Muscle layer of colon (tissue), 2 donors: ENCODE measurements at regions not wholly inside any gene's neighbourhood (a gene's known extent, or its start where the extent isn't known, plus 50 kb on each side); places are given as distances from the start of the nearest gene placed in this dataset.

ENCODE experiments used
- H3K27ac ChIP-seq: one replicate; pipeline ENCODE4 v1.7.0; 2013; ENCODE audit warnings: low read depth, mild to moderate bottlenecking, low read length, moderate library complexity
- H3K27me3 ChIP-seq, 2 donors: one replicate each; pipeline ENCODE4 v1.7.0; 2013; ENCODE audit warnings: low read length in 2 of 2, mild to moderate bottlenecking in 2 of 2; ENCODE audit not compliant: insufficient read depth in 2 of 2, control insufficient read depth in 1 of 2
- H3K36me3 ChIP-seq: one replicate; pipeline ENCODE4 v1.7.0; 2013; ENCODE audit warnings: mild to moderate bottlenecking, low read length; ENCODE audit not compliant: insufficient read depth
- H3K4me1 ChIP-seq: one replicate; pipeline ENCODE4 v1.7.0; 2013; ENCODE audit warnings: mild to moderate bottlenecking, low read length; ENCODE audit not compliant: insufficient read depth
- H3K4me3 ChIP-seq, 2 donors: one replicate each; pipeline ENCODE4 v1.7.0; 2013; ENCODE audit warnings: low read length in 2 of 2, low read depth in 1 of 2, mild to moderate bottlenecking in 1 of 2, moderate library complexity in 1 of 2
- H3K9ac ChIP-seq: one replicate; pipeline ENCODE4 v1.7.0; 2013; ENCODE audit warnings: low read length
- H3K9me3 ChIP-seq: one replicate; pipeline ENCODE4 v1.7.0; 2013; ENCODE audit warnings: mild to moderate bottlenecking, low read length
- donor health status: abdominal sarcoma.
- donor health status: Adenocarcinoma of cecum.

DNA sequence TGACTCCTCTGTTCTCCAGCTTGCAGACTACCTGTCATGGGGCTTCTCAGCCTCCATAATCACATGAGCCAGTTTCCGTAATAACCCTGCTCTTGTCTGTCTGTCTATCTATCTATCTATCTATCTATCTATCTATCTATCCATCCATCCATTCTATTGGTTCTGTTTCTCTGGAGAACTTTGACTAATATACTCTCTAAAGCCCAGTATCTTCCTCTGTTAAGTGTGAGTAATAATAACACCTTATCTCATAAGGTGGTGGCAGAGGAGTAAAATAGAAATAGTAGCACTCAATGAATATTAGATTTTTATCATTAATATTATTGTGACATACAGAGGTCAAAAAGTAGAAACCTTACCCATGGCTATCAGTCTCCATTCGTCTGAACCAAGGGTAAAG, 177.9 kb upstream of the PGRMC2 start:
- Histone ChIP-seq H3K4me3 (no peak overlapping the region), H3K9me3 (no peaks in the 10 kb centered on the region), H3K27me3 (no peaks in the 10 kb centered on the region), H3K36me3 (no peaks in the 10 kb centered on the region), H3K4me1 (peaks cover 14% of the 10 kb centered on the region), H3K27ac (no peak overlapping the region), H3K9ac (no peak overlapping the region)

DNA sequence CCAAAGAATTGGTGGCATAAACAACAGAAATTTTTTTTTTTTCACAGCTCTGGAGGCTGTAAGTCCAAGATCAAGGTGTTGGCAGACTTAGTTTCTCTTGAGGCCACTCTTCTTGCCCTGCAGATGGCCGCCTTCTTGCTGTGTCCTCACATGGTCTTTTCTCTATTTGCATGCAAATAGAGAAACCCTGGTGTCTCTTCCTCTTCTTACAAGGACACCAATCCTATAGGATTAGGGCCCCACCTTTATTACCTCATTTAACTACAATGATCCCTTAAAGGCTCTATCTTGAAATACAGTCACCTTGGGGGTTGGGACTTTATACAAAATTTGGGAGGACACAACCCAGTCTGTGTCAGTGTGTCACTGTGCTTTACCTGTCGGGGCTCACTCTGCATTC, 175.4 kb upstream of the PGRMC2 start:
- Histone ChIP-seq H3K4me3 (no peak overlapping the region), H3K36me3 (no peaks in the 10 kb centered on the region), H3K9ac (no peak overlapping the region), H3K9me3 (no peaks in the 10 kb centered on the region), H3K27me3 (no peaks in the 10 kb centered on the region), H3K27ac (no peak overlapping the region), H3K4me1 (peaks cover 5% of the 10 kb centered on the region)

DNA sequence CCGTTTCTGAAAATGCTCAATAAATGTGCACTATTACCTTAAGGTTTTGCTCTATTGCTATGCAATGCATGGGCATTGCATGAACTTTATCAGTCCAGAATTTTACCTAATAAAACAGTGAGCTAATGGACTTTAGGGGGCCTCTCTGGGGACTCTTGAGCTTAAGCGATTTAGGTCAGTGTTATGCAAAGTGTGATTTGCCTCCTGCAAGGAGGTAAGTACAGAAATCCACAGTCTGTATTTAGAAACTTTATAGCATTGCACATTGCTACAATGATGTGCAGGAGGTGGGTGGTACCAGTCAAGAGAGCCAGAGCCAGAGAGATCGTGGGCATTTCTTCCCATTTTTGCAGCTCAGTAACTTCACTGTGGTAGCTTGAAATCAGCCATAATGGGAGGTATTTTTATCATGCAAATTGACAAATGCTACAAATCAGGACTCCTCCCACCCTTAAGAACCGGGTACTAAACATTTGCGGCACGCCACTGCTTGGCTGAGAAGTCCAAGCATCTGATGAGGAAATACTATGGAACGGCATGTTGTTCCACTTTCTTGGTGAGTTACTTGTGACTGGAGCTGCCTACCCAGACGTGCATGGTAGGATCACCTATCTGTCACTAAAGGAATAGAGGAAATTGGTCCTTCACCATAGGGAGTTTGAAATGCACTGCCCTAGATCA, 174.6 kb upstream of the PGRMC2 start:
- no peaks in the 10 kb centered on the region for H3K9me3 ChIP-seq

DNA sequence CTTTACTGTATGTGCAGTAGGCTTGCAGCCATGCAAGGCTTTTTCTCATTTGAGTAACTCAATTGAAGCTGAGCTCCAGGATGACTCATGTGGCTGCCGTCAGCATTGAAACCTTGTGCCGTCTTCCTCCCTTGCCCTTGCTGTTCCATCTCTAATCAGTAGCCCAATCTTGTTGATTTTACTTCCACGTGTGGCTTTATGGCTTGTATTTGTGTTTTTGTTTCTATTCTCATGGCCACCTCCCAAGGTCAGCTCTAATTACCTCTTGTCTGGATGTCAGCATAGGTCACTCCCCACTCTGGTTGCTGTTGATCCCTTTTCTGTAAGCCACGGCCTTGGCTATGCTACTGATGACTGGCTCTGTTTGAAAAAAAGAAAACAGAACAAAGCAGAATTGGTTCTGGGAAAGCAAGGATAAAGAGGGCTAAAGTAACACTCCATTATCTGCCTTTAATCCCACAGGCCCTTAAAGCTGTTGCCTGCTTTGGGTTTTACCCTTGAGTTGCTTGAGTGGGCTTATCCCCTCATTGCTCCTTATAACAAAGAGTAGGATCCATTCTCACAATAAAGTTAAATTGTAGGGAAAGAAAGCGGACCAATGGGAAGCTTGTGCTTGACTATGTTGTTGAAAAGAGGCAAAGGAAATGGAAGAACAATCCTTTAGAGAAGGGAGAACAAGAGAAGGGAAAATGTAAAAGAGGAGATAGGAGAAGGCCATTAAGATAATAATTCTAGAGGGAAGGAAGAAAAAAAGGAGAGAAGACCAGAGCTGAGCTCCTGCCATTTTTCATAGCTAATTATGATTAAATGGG, 173.9 kb upstream of the PGRMC2 start:
- no peaks in the 10 kb centered on the region for H3K9me3 ChIP-seq
- H3K36me3 ChIP-seq = no peaks in the 10 kb centered on the region
- H3K27ac ChIP-seq = no peak overlapping the region
- H3K27me3 ChIP-seq = no peaks in the 10 kb centered on the region
- H3K4me3 ChIP-seq = no peak overlapping the region
- no peak overlapping the region for H3K9ac ChIP-seq
- H3K4me1 ChIP-seq = no peaks in the 10 kb centered on the region

More for the DNA sequence above, 174.6 kb upstream of the PGRMC2 start:
- no peaks in the 10 kb centered on the region for H3K27me3 ChIP-seq
- H3K4me1 ChIP-seq = no peaks in the 10 kb centered on the region
- no peak overlapping the region for H3K27ac ChIP-seq
- no peak overlapping the region for H3K4me3 ChIP-seq
- no peak overlapping the region for H3K9ac ChIP-seq
- H3K36me3 ChIP-seq = no peaks in the 10 kb centered on the region

DNA sequence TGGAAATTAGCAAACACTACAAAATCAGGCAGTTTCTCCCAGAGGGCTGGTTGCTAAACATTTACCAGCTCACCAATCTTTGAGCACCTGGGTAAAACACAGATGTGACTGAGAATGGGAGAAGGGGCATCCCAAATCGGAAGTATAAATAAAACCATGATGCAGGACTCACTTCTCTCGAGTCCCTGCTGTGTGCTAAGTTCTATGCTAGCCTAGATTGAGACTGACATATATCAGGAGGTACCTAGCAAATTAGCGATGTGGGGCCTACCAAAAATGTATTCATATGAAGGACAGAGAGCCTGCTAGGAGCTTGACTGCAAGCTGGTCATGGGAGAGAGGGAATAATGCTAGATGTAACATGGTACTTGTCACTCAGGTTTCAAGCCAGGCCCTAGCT, 171.9 kb upstream of the PGRMC2 start:
- Histone ChIP-seq H3K4me3 (no peak overlapping the region), H3K9ac (no peak overlapping the region), H3K36me3 (no peaks in the 10 kb centered on the region), H3K27me3 (no peaks in the 10 kb centered on the region), H3K9me3 (no peaks in the 10 kb centered on the region), H3K4me1 (no peaks in the 10 kb centered on the region), H3K27ac (no peak overlapping the region)

DNA sequence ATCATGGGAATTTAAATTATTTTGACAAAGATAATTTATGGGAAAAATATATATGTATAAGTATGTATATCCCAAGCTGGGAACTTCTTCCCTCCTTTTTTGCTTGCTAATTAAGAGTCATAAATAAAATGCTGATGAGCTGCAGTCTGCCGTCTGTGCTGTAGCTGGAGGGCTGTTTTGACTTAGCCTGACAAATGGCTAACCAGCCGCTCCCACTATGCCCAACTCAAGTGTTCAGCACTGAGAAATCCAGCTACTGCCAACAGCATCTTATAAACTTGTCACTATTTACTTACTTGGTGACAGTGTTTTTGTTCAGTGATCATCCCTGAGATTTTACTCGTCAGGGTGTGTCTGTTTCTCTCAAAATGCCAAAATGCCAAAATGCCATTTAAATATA, 171.2 kb upstream of the PGRMC2 start:
- no peaks in the 10 kb centered on the region for H3K36me3 ChIP-seq
- H3K9ac ChIP-seq = no peak overlapping the region
- no peak overlapping the region for H3K4me3 ChIP-seq
- no peak overlapping the region for H3K27ac ChIP-seq
- H3K9me3 ChIP-seq = no peaks in the 10 kb centered on the region
- no peaks in the 10 kb centered on the region for H3K27me3 ChIP-seq
- no peaks in the 10 kb centered on the region for H3K4me1 ChIP-seq

DNA sequence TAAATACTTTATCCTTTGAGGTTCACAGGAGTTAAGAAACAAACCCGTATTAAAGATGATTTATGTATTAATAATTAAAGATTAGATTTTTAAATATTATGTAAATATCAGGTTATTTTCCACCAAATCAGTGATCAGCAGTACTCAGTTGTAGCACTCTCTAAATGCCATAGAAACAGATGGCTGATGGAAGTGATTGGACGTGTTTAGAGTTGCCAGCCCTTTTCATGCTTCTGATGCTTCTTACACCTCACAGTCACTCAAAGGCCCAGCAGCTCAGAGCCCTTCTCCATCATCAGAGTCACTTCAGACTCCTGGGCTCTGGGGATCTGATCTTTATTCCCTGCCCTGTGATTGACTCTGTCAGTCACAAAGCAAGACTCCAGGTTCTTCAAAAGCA, 170.1 kb upstream of the PGRMC2 start:
- Histone ChIP-seq H3K9me3 (no peaks in the 10 kb centered on the region), H3K27ac (no peak overlapping the region), H3K4me3 (no peak overlapping the region), H3K36me3 (no peaks in the 10 kb centered on the region), H3K27me3 (no peaks in the 10 kb centered on the region), H3K9ac (no peak overlapping the region), H3K4me1 (no peaks in the 10 kb centered on the region)

DNA sequence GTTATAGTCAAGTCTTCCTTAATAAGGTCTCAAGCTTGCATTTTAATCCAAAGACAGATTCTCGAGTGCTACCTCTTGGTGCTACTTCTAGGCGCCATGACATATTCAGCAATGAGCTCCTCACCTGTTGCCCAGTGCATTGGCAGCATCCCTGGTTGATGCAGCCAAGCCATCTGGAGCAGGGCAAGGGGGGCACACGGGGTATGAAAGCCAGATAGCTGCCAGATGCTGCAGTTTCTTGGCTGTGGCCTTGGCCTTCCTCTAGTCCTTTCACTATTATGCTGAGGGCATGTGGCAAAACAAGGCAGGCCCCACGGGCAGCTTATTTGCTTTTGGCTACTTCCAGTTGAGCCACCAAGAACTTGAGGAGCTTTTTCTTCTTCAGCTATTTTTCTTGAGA, 168.6 kb upstream of the PGRMC2 start:
- Histone ChIP-seq H3K9ac (no peak overlapping the region), H3K36me3 (no peaks in the 10 kb centered on the region), H3K9me3 (no peaks in the 10 kb centered on the region), H3K27me3 (no peaks in the 10 kb centered on the region), H3K27ac (no peak overlapping the region), H3K4me3 (no peak overlapping the region), H3K4me1 (no peaks in the 10 kb centered on the region)

DNA sequence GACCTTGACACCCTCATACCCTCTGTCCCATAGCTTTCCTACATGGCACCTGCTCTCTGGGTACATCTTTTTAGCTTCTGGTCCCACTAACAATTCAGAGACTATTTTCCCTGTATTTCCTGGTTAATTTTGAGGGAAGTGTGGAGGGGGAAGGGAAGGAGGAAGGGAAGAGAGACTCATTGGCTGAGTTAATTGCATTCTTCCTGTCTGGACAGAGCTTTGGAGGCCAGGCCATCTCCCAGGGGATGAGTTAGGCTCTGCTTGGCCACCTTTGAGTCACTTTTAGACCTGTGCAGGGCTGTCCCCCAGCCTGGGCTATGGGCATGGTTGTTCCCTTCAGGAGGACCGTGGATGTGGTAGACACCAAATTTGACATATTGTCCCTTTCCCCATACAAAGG, 167.9 kb upstream of the PGRMC2 start:
- no peak overlapping the region for H3K4me3 ChIP-seq
- no peaks in the 10 kb centered on the region for H3K4me1 ChIP-seq
- no peak overlapping the region for H3K27ac ChIP-seq
- H3K9me3 ChIP-seq = no peaks in the 10 kb centered on the region
- no peaks in the 10 kb centered on the region for H3K36me3 ChIP-seq
- no peak overlapping the region for H3K9ac ChIP-seq
- H3K27me3 ChIP-seq = no peaks in the 10 kb centered on the region

DNA sequence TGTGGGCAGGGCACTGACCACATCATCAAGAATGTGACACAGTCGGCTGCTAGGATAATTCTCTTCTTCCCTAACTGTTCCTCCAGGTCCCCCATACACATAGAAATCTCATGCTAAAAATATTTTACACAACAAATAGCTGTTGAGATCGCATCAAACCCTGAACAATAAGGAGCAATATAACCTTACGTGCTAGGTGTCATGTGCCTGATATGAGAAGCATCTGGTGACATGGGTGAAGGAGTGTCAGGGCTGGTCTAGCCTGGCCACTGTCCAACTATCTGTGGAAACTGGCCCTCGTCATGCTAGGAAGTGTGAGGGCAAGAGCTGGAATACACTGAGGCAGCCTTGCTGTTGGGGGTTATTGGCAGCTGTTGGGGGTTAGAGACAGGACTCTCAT, 167.3 kb upstream of the PGRMC2 start:
- H3K9ac ChIP-seq = no peak overlapping the region
- no peak overlapping the region for H3K4me3 ChIP-seq
- no peak overlapping the region for H3K27ac ChIP-seq
- no peaks in the 10 kb centered on the region for H3K4me1 ChIP-seq
- H3K27me3 ChIP-seq = no peaks in the 10 kb centered on the region
- H3K9me3 ChIP-seq = no peaks in the 10 kb centered on the region
- no peaks in the 10 kb centered on the region for H3K36me3 ChIP-seq

DNA sequence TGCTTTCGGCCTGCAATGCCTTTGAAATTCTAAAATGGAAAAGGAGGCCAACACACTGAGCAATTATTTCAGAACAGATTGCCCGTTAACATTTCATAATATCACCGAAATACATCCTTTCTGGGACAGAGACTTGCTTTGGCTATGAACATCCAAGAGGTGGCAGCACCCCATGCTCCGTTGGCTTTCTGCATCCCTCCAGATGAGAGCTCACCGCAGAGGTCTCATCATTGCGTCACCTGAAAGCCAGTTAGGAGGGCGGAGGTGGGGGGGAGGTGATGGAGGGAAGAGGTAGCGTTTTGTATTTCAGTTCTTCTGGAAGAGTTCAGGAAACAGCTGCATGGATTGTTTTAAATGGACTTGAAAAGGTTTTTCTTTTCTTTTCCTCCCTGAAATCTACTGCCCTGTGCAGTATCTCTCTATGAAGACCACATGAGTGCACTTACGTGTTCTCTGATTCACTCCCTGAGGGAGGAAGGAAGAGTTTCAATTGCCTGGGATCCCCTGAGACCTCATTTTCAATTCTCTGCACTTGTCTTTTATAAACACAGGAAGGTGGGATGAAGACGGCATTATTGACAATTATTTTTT, 166.8 kb upstream of the PGRMC2 start:
- no peak overlapping the region for H3K4me3 ChIP-seq
- no peak overlapping the region for H3K9ac ChIP-seq
- H3K4me1 ChIP-seq = no peaks in the 10 kb centered on the region
- no peaks in the 10 kb centered on the region for H3K36me3 ChIP-seq
- no peak overlapping the region for H3K27ac ChIP-seq
- no peaks in the 10 kb centered on the region for H3K27me3 ChIP-seq
- H3K9me3 ChIP-seq = no peaks in the 10 kb centered on the region
